Panc1 (cell line): ENCODE measurements at regions not wholly inside any gene's neighbourhood (a gene's known extent, or its start where the extent isn't known, plus 50 kb on each side); places are given as distances from the start of the nearest gene placed in this dataset.

Source experiments
- ATAC-seq: fragments of 200-7000 bp; cut with Tn5 transposase; 2 replicates; pipeline ENCODE4 v1.9.1; 2020; ENCODE audit warnings: mild to moderate bottlenecking, moderate library complexity
- BruUV-seq: library from RNA; stranded (reverse); fragments of 400-500 nt; replicated peaks from 2 replicates; lab custom pipeline; 2021; lab: Mats Ljungman, UMichigan
- CTCF ChIA-PET: fragments of 300-600 bp; sonication (Branson Sonifier 250); formaldehyde crosslinking; loops from one replicate; lab custom pipeline; 2022; ENCODE audit warnings: antibody characterized with exemption; lab: Charles Lee
- POLR2A ChIA-PET: fragments of 300-600 bp; sonication (Branson Sonifier 250); formaldehyde crosslinking; loops from one replicate; lab custom pipeline; 2022; ENCODE audit warnings: antibody characterized with exemption; lab: Charles Lee
- DNase-seq: peaks from one replicate; pipeline ENCODE4 v3.0.0-alpha.2; 2010; ENCODE audit warnings: low read depth, low spot score
- H3K27ac ChIP-seq: 2 replicates; pipeline ENCODE4 v1.5.1; 2011; ENCODE audit warnings: mild to moderate bottlenecking, low read length, inconsistent platforms
- H3K27me3 ChIP-seq: fragments of 200-500 bp; sonication (Bioruptor generic); 2 replicates; pipeline ENCODE4 v1.6.0; 2014; ENCODE audit warnings: low read length, inconsistent platforms; ENCODE audit not compliant: control insufficient read depth, insufficient read depth
- H3K36me3 ChIP-seq: fragments of 200-500 bp; sonication (Bioruptor generic); 2 replicates; pipeline ENCODE4 v1.5.1; 2014; ENCODE audit warnings: inconsistent platforms, mild to moderate bottlenecking, low read length, moderate library complexity; ENCODE audit not compliant: control insufficient read depth, insufficient read depth
- H3K4me1 ChIP-seq: 2 replicates; pipeline ENCODE4 v1.5.1; 2011; ENCODE audit warnings: inconsistent platforms, mild to moderate bottlenecking, low read length, moderate library complexity; ENCODE audit not compliant: control insufficient read depth, insufficient read depth
- H3K4me3 ChIP-seq, 2 experiments: 2 replicates each; pipeline ENCODE4 v1.5.1; 2011 to 2012; ENCODE audit warnings: low read depth in 2 of 2, low read length in 2 of 2, mild to moderate bottlenecking in 2 of 2, inconsistent platforms in 1 of 2, moderate library complexity in 1 of 2
- H3K9me3 ChIP-seq: fragments of 200-500 bp; sonication (Bioruptor generic); 2 replicates; pipeline ENCODE4 v1.5.1; 2014; ENCODE audit warnings: low read depth, mild to moderate bottlenecking, inconsistent platforms, low read length, moderate library complexity; ENCODE audit not compliant: control insufficient read depth, insufficient read depth
- CTCF ChIP-seq: fragments of 450-650 bp; IDR thresholded peaks from 2 replicates; pipeline ENCODE4 v1.5.1; 2017; ENCODE audit warnings: mild to moderate bottlenecking
- POLR2AphosphoS5 ChIP-seq: IDR thresholded peaks from 2 replicates; pipeline ENCODE4 v1.6.1; 2012; ENCODE audit warnings: mild to moderate bottlenecking, low read depth, low read length, moderate library complexity
- REST ChIP-seq, 2 experiments: IDR thresholded peaks; 2 replicates each; pipeline ENCODE4 v1.6.1; 2011 to 2012; ENCODE audit warnings: low read depth in 2 of 2, control low read depth in 1 of 2, low read length in 1 of 2, mild to moderate bottlenecking in 1 of 2, moderate library complexity in 1 of 2; ENCODE audit not compliant: insufficient read depth in 1 of 2
- SIN3A ChIP-seq: IDR thresholded peaks from 2 replicates; pipeline ENCODE4 v1.6.1; 2012; ENCODE audit warnings: low read depth, mild to moderate bottlenecking, low read length, moderate library complexity, borderline replicate concordance; ENCODE audit not compliant: insufficient read depth
- TCF7L2 ChIP-seq: IDR thresholded peaks from 2 replicates; pipeline ENCODE4 v1.6.1; 2011; ENCODE audit warnings: mild to moderate bottlenecking, low read depth, low read length, inconsistent platforms
- in situ Hi-C: cut with HindIII; loops from 2 replicates; pipeline ENCODE4 v1.10.0; 2016; ENCODE audit warnings: low sequenced_read_pairs, low pct_unique_long_range_greater_than_20kb
- intact Hi-C: fragments of 100-400 bp; cut with micrococcal nuclease; formaldehyde crosslinking; loops from one replicate; pipeline ENCODE4 v1.10.0; 2022; ENCODE audit not compliant: unreplicated experiment

GRCh38 chr9:89718651-89719050, 113.8 kb downstream of the GADD45G start:
- ATAC-seq (no peak), DNase-seq (no peak)
- Histone ChIP-seq H3K27ac (no peak overlapping the region), H3K36me3 (no peaks in the 10 kb centered on the region), H3K4me1 (no peaks in the 10 kb centered on the region), H3K27me3 (no peaks in the 10 kb centered on the region), H3K4me3 (no peak overlapping the region), H3K9me3 (no peaks in the 10 kb centered on the region)
- BruUV-seq: no TSS peak
- in situ Hi-C loops (no loop called here), intact Hi-C loops (no loop called here)
- ChIA-PET POLR2A (no interaction called here), CTCF (no interaction called here)
- TF ChIP-seq CTCF: no peak
- TF ChIP-seq TCF7L2: no peak
- no peak for TF ChIP-seq POLR2AphosphoS5
- no peak for TF ChIP-seq SIN3A
- no peak for TF ChIP-seq REST (IDR thresholded peaks at IDR 0.05; ENCODE audit: insufficient read depth in 1 of 2, low read depth in 2 of 2, low read length in 1 of 2)

DNA sequence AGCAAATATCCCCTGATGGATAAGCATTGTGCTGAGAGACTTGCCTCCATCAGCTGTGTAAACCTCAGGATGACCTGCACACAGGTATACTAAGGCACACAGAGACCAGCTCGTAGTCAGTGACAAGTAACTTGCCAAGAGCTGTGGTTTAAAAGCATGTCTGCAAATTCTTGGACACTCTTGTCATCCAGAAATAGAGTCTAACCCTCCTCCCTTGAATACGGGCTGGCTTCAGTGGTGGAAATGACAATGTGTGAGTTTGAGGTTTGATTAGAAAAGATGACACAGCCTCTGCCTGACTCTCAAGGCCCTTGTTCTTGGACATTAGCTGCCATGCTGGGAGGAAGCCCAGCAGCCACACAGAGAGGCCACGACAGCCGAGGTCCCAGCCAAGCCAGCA, 114.4 kb downstream of the GADD45G start:
- Histone ChIP-seq H3K36me3 (no peaks in the 10 kb centered on the region), H3K4me1 (no peaks in the 10 kb centered on the region), H3K27me3 (no peaks in the 10 kb centered on the region), H3K27ac (no peak overlapping the region), H3K9me3 (no peaks in the 10 kb centered on the region), H3K4me3 (no peak overlapping the region)
- no peak for DNase-seq
- ChIA-PET POLR2A (no interaction called here), CTCF (no interaction called here)
- intact Hi-C loops: no loop called here
- in situ Hi-C loops: no loop called here
- no peak for ATAC-seq
- no peak for TF ChIP-seq SIN3A
- TF ChIP-seq TCF7L2: no peak
- no peak for TF ChIP-seq REST (IDR thresholded peaks at IDR 0.05; ENCODE audit: insufficient read depth in 1 of 2, low read depth in 2 of 2, low read length in 1 of 2)
- TF ChIP-seq POLR2AphosphoS5: no peak
- no peak for TF ChIP-seq CTCF
- BruUV-seq: no TSS peak
